Coronary artery (tissue), 2 donors: ENCODE measurements at regions not wholly inside any gene's neighbourhood (a gene's known extent, or its start where the extent isn't known, plus 50 kb on each side); places are given as distances from the start of the nearest gene placed in this dataset.
"Not testable (repeated sequence)": the region's sequence is repeated elsewhere in the genome, so short reads cannot be mapped to it uniquely, and the experiment has no call there.

ENCODE experiments used
- DNase-seq: peaks from one replicate; pipeline ENCODE4 v3.0.0-alpha.2; 2017; ENCODE audit warnings: low spot score
- H3K27ac ChIP-seq, 2 donors: fragments of 200-600 bp; sonication (generic); one replicate each; pipeline ENCODE4 v1.5.1; 2016 to 2019
- H3K4me3 ChIP-seq: fragments of 200-600 bp; sonication (generic); 2 replicates; pipeline ENCODE4 v1.5.1; 2016; ENCODE audit warnings: mild to moderate bottlenecking, moderate library complexity
- CTCF ChIP-seq: fragments of 200-600 bp; sonication (generic); IDR thresholded peaks from one replicate; pipeline ENCODE4 v1.5.1; 2019; ENCODE audit warnings: antibody characterized with exemption

- Histone ChIP-seq H3K27ac (no peak overlapping the region), H3K4me3 (no peak overlapping the region)
- no peak for DNase-seq
- TF ChIP-seq CTCF, result no peak
Measured at GRCh38 chr4:155040031-155040430, 168.4 kb upstream of the NPY2R start.

GRCh38 chr4:155042014-155042413 is 166.4 kb upstream of the NPY2R start:
- Histone ChIP-seq H3K27ac (no peak overlapping the region), H3K4me3 (no peak overlapping the region)
- no peak for DNase-seq
- TF ChIP-seq CTCF, result no peak

- not testable (repeated sequence) for H3K4me3 ChIP-seq, DNase-seq, H3K27ac ChIP-seq
Measured at GRCh38 chr4:155044251-155044650, 164.2 kb upstream of the NPY2R start.

- no peak overlapping the region for H3K4me3 ChIP-seq
- TF ChIP-seq CTCF, result no peak
- no peak for DNase-seq
- H3K27ac ChIP-seq, result no peak overlapping the region
Measured at GRCh38 chr4:155047755-155048154, 160.7 kb upstream of the NPY2R start.

- H3K4me3 ChIP-seq, H3K27ac ChIP-seq, DNase-seq: not testable (repeated sequence)
Measured at GRCh38 chr4:155054042-155054441, 154.4 kb upstream of the NPY2R start.

GRCh38 chr4:155060419-155060818 is 148.0 kb upstream of the NPY2R start:
- Histone ChIP-seq H3K27ac (no peak overlapping the region), H3K4me3 (no peak overlapping the region)
- TF ChIP-seq CTCF, result no peak
- DNase-seq, result no peak

- H3K27ac ChIP-seq, result no peak overlapping the region
- no peak overlapping the region for H3K4me3 ChIP-seq
- TF ChIP-seq CTCF, result no peak
- no peak for DNase-seq
Measured at GRCh38 chr4:155060873-155061272, 147.6 kb upstream of the NPY2R start.

- H3K4me3 ChIP-seq, result no peak overlapping the region
- no peak overlapping the region for H3K27ac ChIP-seq
- no peak for TF ChIP-seq CTCF
- no peak for DNase-seq
Measured at GRCh38 chr4:155062948-155063347, 145.5 kb upstream of the NPY2R start.

GRCh38 chr4:155064934-155065333 is 143.5 kb upstream of the NPY2R start:
- H3K4me3 ChIP-seq, DNase-seq: not testable (repeated sequence)

More at GRCh38 chr4:155064934-155065333, 143.5 kb upstream of the NPY2R start:
- H3K27ac ChIP-seq, result not testable (repeated sequence)
